Endothelial cell of umbilical vein (primary cell): ENCODE measurements at regions not wholly inside any gene's neighbourhood (a gene's known extent, or its start where the extent isn't known, plus 50 kb on each side); places are given as distances from the start of the nearest gene placed in this dataset.

Experiments used
- BruUV-seq: library from RNA; stranded (reverse); fragments of 400-500 nt; replicated peaks from 2 replicates; lab custom pipeline; 2021; lab: Mats Ljungman, UMichigan
- CTCF ChIA-PET: fragments of 300-600, 350-600 bp; sonication (Branson Sonifier 250); formaldehyde crosslinking; loops from one replicate; lab custom pipeline; 2021; ENCODE audit warnings: antibody characterized with exemption, inconsistent platforms; lab: Charles Lee
- POLR2A ChIA-PET: fragments of 300-600, 350-600 bp; sonication (Branson Sonifier 250); formaldehyde crosslinking; loops from one replicate; lab custom pipeline; 2021; ENCODE audit warnings: antibody characterized with exemption, inconsistent platforms; lab: Charles Lee
- DNase-seq: peaks from one replicate; pipeline ENCODE4 v3.0.0-alpha.2; 2011; ENCODE audit warnings: low read depth, low spot score
- FAIRE-seq: peaks from 2 replicates; lab custom pipeline; 2011; peaks lifted over from hg19 to GRCh38; lab: Jason Lieb, UNC
- H2AFZ ChIP-seq: 2 replicates; pipeline ENCODE4 v1.6.0; 2012; ENCODE audit warnings: low read depth, low read length, control low read depth, inconsistent platforms
- H3K27ac ChIP-seq: 2 replicates; pipeline ENCODE4 v1.5.1; 2011; ENCODE audit warnings: low read depth, mild to moderate bottlenecking, control low read depth, low read length, moderate library complexity; ENCODE audit not compliant: insufficient read depth
- H3K27me3 ChIP-seq, 2 experiments: 2 replicates each; pipeline versions ENCODE4 v1.6.0 to v1.6.1; 2011; ENCODE audit warnings: low read length in 2 of 2, mixed read lengths in 1 of 2; ENCODE audit not compliant: control insufficient read depth in 2 of 2, insufficient read depth in 2 of 2
- H3K36me3 ChIP-seq, 2 experiments: 2 replicates in 1 of 2; 3 replicates in 1 of 2; pipeline ENCODE4 v1.5.1; 2011; ENCODE audit warnings: low read length in 2 of 2, mild to moderate bottlenecking in 1 of 2, moderate library complexity in 1 of 2; ENCODE audit not compliant: control insufficient read depth in 2 of 2, insufficient read depth in 2 of 2; ENCODE audit errors: extremely low read depth in 1 of 2
- H3K4me1 ChIP-seq: 3 replicates; pipeline ENCODE4 v1.5.1; 2011; ENCODE audit warnings: mild to moderate bottlenecking, low read length; ENCODE audit not compliant: control insufficient read depth, insufficient read depth; ENCODE audit errors: extremely low read depth
- H3K4me2 ChIP-seq: 2 replicates; pipeline ENCODE4 v1.6.1; 2011; ENCODE audit warnings: low read length, control low read depth, mixed read lengths; ENCODE audit not compliant: insufficient read depth
- H3K4me3 ChIP-seq, 3 experiments: fragments of 200-600 bp in 1 of 3; sonication (generic), shearing (Covaris generic) in 1 of 3; replicated peaks in 1 of 3; 2 replicates each; pipeline ENCODE4 v1.5.1; 2011 to 2016; ENCODE audit warnings: control low read depth in 3 of 3, low read length in 3 of 3, mild to moderate bottlenecking in 2 of 3, inconsistent platforms in 1 of 3, low read depth in 1 of 3, moderate library complexity in 1 of 3; ENCODE audit not compliant: insufficient read depth in 1 of 3
- H3K79me2 ChIP-seq: 2 replicates; pipeline ENCODE4 v1.6.0; 2012; ENCODE audit warnings: low read length, inconsistent platforms; ENCODE audit not compliant: control insufficient read depth, insufficient read depth
- H3K9ac ChIP-seq: replicated peaks from 2 replicates; pipeline ENCODE3; 2011; ENCODE audit warnings: low read length, control low read depth; ENCODE audit not compliant: insufficient read depth; ENCODE audit errors: extremely low read depth
- H3K9me1 ChIP-seq: replicated peaks from 3 replicates; pipeline ENCODE4 v1.6.0; 2011; ENCODE audit warnings: mild to moderate bottlenecking, low read length; ENCODE audit not compliant: control insufficient read depth, insufficient read depth; ENCODE audit errors: extremely low read depth
- H3K9me3 ChIP-seq: replicated peaks from 2 replicates; pipeline ENCODE4 v1.5.1; 2012; ENCODE audit warnings: low read length, inconsistent platforms; ENCODE audit not compliant: control insufficient read depth, insufficient read depth
- H4K20me1 ChIP-seq: replicated peaks from 2 replicates; pipeline ENCODE3; 2011; ENCODE audit warnings: mild to moderate bottlenecking, low read length; ENCODE audit not compliant: control insufficient read depth, insufficient read depth; ENCODE audit errors: extremely low read depth
- EZH2 ChIP-seq: IDR thresholded peaks from 2 replicates; pipeline ENCODE4 v1.6.1; 2012; ENCODE audit warnings: borderline replicate concordance, low read depth, mild to moderate bottlenecking, moderate library complexity, low read length, inconsistent platforms; ENCODE audit not compliant: severe bottlenecking
- FOS ChIP-seq: IDR thresholded peaks from 2 replicates; pipeline ENCODE4 v1.6.1; 2011; ENCODE audit warnings: mild to moderate bottlenecking, low read length, moderate library complexity, borderline replicate concordance; ENCODE audit not compliant: insufficient read depth
- GATA2 ChIP-seq: IDR thresholded peaks from 2 replicates; pipeline ENCODE4 v1.7.0; 2011; ENCODE audit warnings: low read depth, mild to moderate bottlenecking, moderate library complexity, mixed read lengths, low read length; ENCODE audit not compliant: insufficient read length, insufficient read depth
- JUN ChIP-seq: IDR thresholded peaks from 2 replicates; pipeline ENCODE4 v1.6.1; 2011; ENCODE audit warnings: borderline replicate concordance, low read depth; ENCODE audit not compliant: insufficient read length, insufficient read depth
- MYC ChIP-seq: IDR thresholded peaks from one replicate; pipeline ENCODE4 v1.6.1; 2011; ENCODE audit warnings: mild to moderate bottlenecking, low read depth, low read length
- POLR2A ChIP-seq: IDR thresholded peaks from 2 replicates; pipeline ENCODE4 v1.6.1; 2012; ENCODE audit warnings: low read depth, mild to moderate bottlenecking, control low read depth, low read length
- POLR2AphosphoS5 ChIP-seq: IDR thresholded peaks from 2 replicates; pipeline ENCODE4 v1.6.1; 2012; ENCODE audit warnings: low read depth, mild to moderate bottlenecking, control low read depth, low read length, moderate library complexity; ENCODE audit not compliant: insufficient read depth
- dilution Hi-C: fragments of 300-500 bp; cut with MboI; formaldehyde crosslinking; loops from one replicate; pipeline ENCODE4 v1.15.0; 2019; ENCODE audit warnings: low sequenced_read_pairs; ENCODE audit not compliant: extremely low pct_ligation_motif_present
- intact Hi-C: fragments of 100-400 bp; cut with micrococcal nuclease; formaldehyde crosslinking; loops from one replicate; pipeline ENCODE4 v1.10.0; 2022
- TF ChIP-seq, protein P1 (sequence below), 2 donors: IDR thresholded peaks; 1 replicate in 1 of 2; 2 replicates in 1 of 2; pipeline ENCODE4 v1.5.1; 2011; ENCODE audit warnings: low read length in 2 of 2, mild to moderate bottlenecking in 2 of 2, moderate library complexity in 2 of 2, control low read depth in 1 of 2, inconsistent platforms in 1 of 2, low read depth in 1 of 2; ENCODE audit not compliant: insufficient read depth in 1 of 2; ENCODE audit errors: extremely low read depth in 1 of 2
- TF ChIP-seq, protein P2 (sequence below): IDR thresholded peaks from 2 replicates; pipeline ENCODE4 v1.6.1; 2011; ENCODE audit not compliant: insufficient read depth, insufficient read length

DNA sequence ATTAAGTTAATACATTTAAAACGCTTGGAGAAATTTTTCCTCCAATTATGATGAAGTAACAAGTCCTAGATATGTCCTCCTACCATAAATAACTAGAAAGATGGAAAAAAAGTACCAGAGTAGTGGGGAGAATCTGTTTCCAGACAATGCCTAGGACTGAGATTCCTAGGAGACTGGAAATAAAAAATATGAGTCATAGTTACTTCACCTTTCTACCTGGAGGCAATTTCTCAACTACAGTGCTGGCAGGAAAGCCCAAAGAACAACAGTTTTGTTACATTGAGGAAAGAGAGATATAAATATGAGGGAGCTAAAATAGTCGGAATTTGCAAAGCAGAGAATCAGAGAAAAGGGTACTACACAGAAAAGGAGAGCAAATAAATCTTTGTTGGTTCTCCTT lies 202.1 kb upstream of the ARHGAP42 start:
- no TSS peak for BruUV-seq
- ChIA-PET CTCF (no interaction called here), POLR2A (no interaction called here)
- Histone ChIP-seq H3K9me3 (no peaks in the 10 kb centered on the region), H3K4me1 (no peaks in the 10 kb centered on the region), H2AFZ (no peak overlapping the region), H3K9ac (no peak overlapping the region), H3K79me2 (no peaks in the 10 kb centered on the region), H3K27me3 (no peaks in the 10 kb centered on the region), H3K4me3 (no peak overlapping the region), H3K36me3 (no peaks in the 10 kb centered on the region), H3K4me2 (no peak overlapping the region), H3K27ac (no peak overlapping the region), H4K20me1 (no peaks in the 10 kb centered on the region), H3K9me1 (no peaks in the 10 kb centered on the region)
- dilution Hi-C loops: no loop called here
- DNase-seq (no peak), FAIRE-seq (no peak)
- TF ChIP-seq, protein P1, sequence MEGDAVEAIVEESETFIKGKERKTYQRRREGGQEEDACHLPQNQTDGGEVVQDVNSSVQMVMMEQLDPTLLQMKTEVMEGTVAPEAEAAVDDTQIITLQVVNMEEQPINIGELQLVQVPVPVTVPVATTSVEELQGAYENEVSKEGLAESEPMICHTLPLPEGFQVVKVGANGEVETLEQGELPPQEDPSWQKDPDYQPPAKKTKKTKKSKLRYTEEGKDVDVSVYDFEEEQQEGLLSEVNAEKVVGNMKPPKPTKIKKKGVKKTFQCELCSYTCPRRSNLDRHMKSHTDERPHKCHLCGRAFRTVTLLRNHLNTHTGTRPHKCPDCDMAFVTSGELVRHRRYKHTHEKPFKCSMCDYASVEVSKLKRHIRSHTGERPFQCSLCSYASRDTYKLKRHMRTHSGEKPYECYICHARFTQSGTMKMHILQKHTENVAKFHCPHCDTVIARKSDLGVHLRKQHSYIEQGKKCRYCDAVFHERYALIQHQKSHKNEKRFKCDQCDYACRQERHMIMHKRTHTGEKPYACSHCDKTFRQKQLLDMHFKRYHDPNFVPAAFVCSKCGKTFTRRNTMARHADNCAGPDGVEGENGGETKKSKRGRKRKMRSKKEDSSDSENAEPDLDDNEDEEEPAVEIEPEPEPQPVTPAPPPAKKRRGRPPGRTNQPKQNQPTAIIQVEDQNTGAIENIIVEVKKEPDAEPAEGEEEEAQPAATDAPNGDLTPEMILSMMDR (IDR thresholded peaks at IDR 0.05; ENCODE audit: extremely low read depth in 1 of 2, insufficient read depth in 1 of 2, low read depth in 1 of 2, low read length in 2 of 2): no peak
- TF ChIP-seq POLR2A (no peak), POLR2AphosphoS5 (no peak), EZH2 (no peak), JUN (no peak), MYC (no peak), GATA2 (no peak), FOS (no peak)
- TF ChIP-seq, protein P2, sequence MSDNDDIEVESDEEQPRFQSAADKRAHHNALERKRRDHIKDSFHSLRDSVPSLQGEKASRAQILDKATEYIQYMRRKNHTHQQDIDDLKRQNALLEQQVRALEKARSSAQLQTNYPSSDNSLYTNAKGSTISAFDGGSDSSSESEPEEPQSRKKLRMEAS: no peak
- intact Hi-C loops: no loop called here
